ENCODE measurements at regions not wholly inside any gene's neighbourhood (a gene's known extent, or its start where the extent isn't known, plus 50 kb on each side); places are given as distances from the start of the nearest gene placed in this dataset.

DNA sequence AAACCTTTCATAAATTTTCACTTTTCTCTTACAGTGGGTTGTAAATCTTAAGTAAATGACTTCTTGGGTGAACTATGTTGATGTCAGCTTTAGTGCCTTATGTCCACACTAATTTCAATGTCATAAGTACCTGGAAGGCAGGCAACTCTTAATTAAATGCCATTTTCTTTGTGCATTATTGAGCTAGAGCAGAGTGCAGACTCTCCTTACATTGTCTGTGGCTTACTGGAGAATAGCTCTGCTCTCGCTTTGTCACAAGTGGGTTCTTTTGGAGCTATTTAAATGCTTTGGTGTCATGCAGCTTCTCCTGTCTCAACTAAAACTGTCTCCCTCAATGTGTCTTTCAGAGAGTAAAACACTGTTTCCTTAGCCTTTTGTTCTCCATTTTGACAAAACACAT is 411.6 kb downstream of the STIM2 start:
- DNase-seq, result peak in 1 of 2 experiments; percentile 71

DNA sequence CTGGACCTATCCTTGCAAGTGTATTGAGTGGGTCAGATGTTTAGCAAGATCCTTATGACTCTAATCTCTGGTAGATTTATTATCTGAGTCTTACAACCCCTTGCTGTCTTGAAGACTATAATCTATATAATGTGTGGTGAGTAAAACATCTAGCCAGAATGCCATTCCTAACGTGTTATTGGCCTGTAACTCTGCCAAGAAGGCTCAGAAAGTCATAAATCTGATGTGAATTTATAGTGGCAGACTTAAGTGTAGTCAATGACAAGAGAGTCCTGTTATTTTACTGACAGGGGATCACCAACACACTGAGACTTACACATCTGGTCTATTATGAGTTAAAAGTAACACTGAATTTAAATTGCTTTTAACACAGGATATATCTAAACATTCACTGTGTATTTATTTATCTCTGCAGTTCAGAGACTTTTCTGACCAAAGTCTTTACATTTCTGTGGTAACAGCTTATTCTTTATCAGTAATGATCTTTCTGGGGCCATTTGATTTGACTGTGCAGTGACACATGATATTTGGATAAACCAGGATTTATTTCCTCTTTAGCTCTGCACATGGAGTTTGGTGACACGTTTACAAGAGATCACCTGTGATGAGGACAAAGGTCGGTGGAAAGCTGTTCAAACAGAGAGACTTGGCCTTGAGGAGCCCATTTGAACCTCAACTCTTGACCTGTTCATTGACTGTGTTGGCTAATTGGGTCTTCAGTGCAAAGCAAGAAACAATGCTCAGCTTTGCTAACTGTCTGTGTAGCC is 415.8 kb downstream of the STIM2 start:
- DNase-seq, result peak; percentile 50 to 90

GRCh38 chr4:27278615-27279375 is 418.2 kb downstream of the STIM2 start:
- peak; percentile 69 to 90 for DNase-seq

DNA sequence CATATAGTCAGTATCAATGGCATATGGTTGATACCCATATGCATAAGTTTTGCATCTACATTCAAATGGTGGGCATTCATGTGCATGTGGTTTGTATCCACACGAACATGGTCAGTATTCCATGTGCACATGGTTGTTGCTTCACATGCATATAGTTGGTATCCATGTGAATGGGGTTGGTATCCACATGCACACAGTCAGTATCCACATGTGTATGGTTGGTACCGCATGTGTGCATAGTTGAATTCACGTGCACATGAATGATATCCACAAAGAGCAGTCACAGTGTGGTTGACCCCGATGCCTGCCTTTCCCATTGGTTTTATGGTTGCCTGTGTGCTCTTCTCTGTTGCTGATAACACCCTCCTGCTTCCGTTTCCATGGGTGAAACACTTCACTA is 427.9 kb downstream of the STIM2 start:
- no peak for DNase-seq

DNA sequence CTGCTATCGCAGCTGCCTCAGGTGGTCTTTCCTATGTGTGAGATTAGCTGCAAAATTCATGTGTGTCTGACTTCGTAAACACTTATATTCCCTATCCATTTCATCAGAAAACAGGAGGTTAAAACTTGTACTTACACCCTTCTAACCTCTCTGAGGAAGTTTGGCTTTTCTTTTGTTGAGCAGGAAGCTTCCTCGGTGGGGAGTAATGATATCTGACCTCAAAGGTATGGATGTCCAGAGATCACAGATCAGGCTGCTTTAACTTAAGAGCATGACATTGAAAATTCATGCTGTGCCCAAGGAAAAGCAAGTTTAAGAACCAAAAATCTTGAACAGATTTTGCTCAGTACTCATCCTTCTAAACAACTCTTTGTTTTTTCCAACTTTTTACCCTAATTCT is 429.1 kb downstream of the STIM2 start:
- no peak for DNase-seq

DNA sequence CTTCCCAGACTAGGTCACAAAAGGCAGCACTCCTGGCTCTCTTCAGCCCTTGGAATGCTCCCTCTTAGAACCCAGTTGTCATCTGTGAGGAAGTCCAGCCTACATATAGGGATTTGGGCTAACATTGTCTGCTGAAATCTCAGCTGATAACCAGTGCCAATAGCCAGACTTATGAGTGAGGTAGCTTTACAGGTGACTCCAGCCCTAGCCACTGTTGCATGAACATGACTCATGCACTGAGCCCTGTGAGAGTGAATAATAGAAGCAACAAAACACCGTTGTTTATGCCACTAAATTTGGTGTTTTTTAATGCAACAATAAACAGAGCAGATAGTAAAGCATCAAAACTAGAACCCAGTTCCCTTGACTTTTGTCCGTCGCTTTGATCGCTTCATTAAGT is 433.2 kb downstream of the STIM2 start:
- no peak for DNase-seq

- DNase-seq, result no peak
These were observed 444.1 kb downstream of the STIM2 start for GRCh38 chr4:27304751-27305150.

GRCh38 chr4:27305246-27305645 is 444.6 kb downstream of the STIM2 start:
- DNase-seq, result no peak

DNA sequence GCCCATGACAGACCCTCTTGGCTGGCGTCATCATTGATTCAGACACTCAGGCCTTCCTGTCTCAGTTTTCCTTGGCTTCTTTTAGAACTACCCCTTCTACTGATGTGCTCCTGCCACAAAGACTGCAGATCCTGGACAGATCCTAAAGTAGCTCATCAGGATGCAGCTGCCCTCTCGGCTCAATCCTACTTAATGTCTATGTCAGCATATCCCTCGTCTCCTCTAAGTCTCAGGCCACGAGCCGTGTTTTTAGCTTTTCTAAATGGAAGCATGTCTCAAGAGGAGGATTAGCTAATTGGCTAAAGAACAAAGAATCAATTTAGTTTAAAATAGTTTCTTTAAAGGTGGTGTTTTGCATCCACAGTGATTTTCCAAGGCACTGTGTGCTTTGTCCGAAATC is 447.7 kb downstream of the STIM2 start:
- no peak for DNase-seq

GRCh38 chr4:27315625-27316024 is 455.0 kb downstream of the STIM2 start:
- no peak for DNase-seq

DNA sequence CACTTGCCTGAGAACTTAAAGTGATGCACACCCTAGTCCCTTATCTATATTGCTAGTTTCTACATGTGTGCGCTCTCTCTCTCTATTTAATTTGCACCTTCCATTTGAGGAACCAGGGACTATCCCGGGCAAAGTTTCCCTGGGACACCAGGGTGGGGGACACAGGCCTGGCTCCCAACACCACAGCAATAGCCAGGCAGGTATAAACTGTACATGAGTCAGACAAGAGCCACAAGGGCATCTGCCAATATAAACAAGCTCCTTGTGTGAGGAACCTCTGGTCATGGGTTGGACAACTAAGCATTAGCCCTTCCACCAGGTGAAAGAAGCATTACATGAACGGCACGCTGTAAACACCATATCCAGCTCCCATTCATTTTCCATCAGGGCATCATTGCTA is 455.5 kb downstream of the STIM2 start:
- DNase-seq, result no peak

GRCh38 chr4:27318740-27319139 is 458.1 kb downstream of the STIM2 start:
- DNase-seq, result peak in 1 of 2 experiments; percentile 18

DNA sequence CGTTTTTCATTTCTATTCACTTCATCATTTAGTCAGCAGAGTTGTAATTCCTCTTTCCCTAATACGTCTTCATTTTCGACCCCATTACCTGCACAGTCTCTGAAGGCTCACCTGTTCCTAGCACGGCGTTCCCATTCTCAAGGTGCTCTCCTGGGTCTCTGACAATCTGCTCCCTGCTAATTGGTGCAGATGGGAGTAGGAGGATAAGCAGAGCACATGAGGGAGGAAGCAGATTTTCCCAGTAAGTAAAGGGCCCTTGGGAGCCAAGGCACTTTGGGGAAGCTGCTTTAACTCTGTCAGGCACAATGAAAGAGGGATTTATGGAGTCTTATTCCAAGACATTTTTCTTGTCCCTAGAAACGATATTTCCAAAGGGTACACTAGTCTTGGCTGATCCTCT is 466.4 kb downstream of the STIM2 start:
- DNase-seq, result no peak

GRCh38 chr4:27327421-27328181 is 467.0 kb downstream of the STIM2 start:
- DNase-seq, result no peak

- DNase-seq, result no peak
These were observed 477.9 kb downstream of the STIM2 start for GRCh38 chr4:27338530-27338929.

- DNase-seq, result no peak
These were observed 482.8 kb downstream of the STIM2 start for GRCh38 chr4:27343411-27343810.

DNA sequence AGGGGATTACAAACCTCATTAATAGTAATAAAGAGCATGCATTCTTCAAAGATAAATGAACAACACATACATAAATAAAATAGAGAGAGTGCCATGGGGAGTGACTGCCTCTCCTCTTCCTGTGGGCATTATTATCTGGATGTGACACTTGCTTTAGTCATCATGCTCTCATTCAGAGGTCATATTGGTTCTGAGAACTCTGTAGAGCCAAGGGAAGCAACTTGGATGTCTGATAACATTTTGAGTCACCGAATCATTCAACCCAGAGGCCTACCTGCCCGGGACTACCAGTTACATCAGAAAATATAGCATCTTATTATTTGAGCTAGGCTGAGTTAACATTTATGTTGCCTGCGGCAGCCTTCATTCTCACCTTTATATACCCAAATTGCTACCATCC is 489.5 kb downstream of the STIM2 start:
- no peak for DNase-seq

DNA sequence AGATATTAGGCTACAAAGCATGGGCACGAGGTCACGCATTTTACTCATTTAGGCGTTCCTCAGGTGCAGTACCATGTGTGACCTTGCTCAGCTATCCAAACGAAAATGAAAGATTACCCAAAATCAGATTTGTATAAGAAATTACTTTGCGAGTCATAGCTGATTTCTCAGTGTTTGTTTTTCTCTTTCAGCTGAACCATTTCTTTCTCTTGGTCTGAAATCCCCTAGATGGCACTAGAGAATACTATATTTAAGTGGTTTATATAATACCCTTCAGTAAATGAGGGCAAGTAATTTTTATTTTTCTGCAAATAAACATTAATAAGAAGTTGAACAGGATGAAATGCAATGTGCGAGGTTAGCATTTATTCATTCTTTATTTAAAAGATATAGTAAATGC is 496.6 kb downstream of the STIM2 start:
- DNase-seq, result peak; percentile 21 to 52

DNA sequence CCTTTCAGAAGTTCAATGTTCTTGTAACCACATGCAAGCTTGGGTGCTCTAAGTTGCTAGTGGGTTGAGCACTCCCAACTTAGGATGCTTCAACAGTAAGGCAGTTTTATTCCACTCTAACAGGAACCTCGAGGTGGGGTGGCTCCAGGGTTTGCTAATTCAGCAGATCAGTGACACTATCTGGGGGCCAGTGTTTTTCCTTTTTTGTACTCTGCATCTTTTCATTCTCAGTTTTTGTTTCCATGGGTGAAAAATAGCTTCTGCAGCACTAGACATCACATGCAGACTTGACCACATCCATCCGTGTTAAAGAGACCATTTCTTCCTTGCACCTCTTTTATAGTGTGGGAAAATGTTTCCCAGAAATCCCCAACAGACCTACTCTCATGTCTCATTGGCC is 497.6 kb downstream of the STIM2 start:
- DNase-seq, result no peak

DNA sequence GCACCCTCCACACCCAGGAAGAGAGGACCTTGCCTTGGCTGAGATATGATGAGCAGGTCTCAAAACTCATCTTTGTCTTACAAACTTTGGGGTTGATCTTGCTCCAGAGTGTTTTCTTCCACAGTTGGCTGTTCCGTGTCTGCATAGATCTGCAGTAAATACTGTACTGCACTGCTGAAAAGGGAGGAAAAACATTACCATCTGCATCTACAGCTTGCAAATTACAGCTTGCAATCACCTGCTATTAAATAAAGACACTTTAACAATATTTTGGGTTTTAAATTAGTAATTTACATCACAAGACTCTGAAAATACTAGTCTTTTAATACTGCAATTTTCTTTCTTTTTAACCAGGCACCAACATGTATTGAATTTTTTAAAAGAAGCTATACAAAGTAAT is 499.5 kb downstream of the STIM2 start:
- no peak for DNase-seq

GRCh38 chr4:27360790-27361267 is 500.2 kb downstream of the STIM2 start:
- DNase-seq, result no peak

GRCh38 chr4:27364509-27364908 is 503.9 kb downstream of the STIM2 start:
- DNase-seq, result no peak

DNA sequence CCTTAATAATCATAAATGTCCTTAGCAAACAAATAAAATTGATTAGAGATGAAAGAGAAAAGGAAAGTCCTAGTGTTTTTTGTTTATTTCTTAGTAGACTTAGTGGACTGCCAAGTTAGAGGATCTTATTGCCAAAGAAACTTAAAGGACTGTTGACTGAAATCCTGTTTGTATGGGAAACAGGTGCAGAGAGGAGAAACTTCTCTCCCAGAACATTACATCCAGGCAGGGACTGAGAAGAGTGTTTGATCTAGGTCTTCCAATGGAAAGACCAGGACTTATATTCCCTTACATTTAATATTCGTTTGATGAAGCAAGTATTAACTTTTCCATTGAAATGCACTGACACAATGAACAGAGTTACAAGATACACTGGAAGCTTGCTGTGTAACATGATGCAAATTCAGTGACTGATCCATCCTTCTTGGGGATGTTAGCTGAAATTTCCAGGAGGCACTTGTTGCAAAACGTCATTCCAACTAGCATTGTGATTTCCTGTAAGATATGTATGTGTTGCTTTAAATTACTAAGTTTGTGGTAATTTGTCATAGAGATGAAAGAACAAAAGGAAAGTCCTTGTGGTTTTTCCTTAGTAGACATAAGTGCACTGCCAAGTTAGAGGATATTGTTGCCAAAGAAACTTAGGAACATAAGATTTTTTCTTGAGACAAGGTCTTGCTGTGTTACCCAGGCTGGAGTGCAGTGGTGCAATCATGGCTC is 505.6 kb downstream of the STIM2 start:
- no peak for DNase-seq

Measured in NCI-H2081 (cell line).